ENCODE measurements at regions not wholly inside any gene's neighbourhood (a gene's known extent, or its start where the extent isn't known, plus 50 kb on each side); places are given as distances from the start of the nearest gene placed in this dataset.
"Not testable (repeated sequence)": the region's sequence is repeated elsewhere in the genome, so short reads cannot be mapped to it uniquely, and the experiment has no call there.

- DNase-seq (ENCODE audit: low read depth, low spot score): no peak
Measured at GRCh38 chr13:44783994-44784707, 205.1 kb downstream of the NUFIP1 start.

- no peak for DNase-seq (ENCODE audit: low read depth, low spot score)
Measured at GRCh38 chr13:44780591-44781280, 204.6 kb upstream of the TSC22D1 start.

GRCh38 chr13:44778761-44779484 is 202.8 kb upstream of the TSC22D1 start:
- no peak for DNase-seq (ENCODE audit: low read depth, low spot score)

GRCh38 chr13:44775290-44775689 is 199.2 kb upstream of the TSC22D1 start:
- not testable (repeated sequence) for DNase-seq (ENCODE audit: low read depth, low spot score)

GRCh38 chr13:44770951-44771350 is 194.8 kb upstream of the TSC22D1 start:
- DNase-seq (ENCODE audit: low read depth, low spot score): no peak

- no peak for DNase-seq (ENCODE audit: low read depth, low spot score)
Measured at GRCh38 chr13:44769686-44770085, 193.6 kb upstream of the TSC22D1 start.

GRCh38 chr13:44768775-44769581 is 192.8 kb upstream of the TSC22D1 start:
- DNase-seq (ENCODE audit: low read depth, low spot score): no peak

- no peak for DNase-seq (ENCODE audit: low read depth, low spot score)
Measured at GRCh38 chr13:44768239-44768638, 192.1 kb upstream of the TSC22D1 start.

- no peak for DNase-seq (ENCODE audit: low read depth, low spot score)
Measured at GRCh38 chr13:44765001-44765471, 188.9 kb upstream of the TSC22D1 start.

GRCh38 chr13:44764302-44764692 is 188.2 kb upstream of the TSC22D1 start:
- no peak for DNase-seq (ENCODE audit: low read depth, low spot score)

GRCh38 chr13:44763615-44764301 is 187.6 kb upstream of the TSC22D1 start:
- DNase-seq (ENCODE audit: low read depth, low spot score): no peak

GRCh38 chr13:44762911-44763310 is 186.8 kb upstream of the TSC22D1 start:
- DNase-seq (ENCODE audit: low read depth, low spot score): no peak

- DNase-seq (ENCODE audit: low read depth, low spot score): no peak
Measured at GRCh38 chr13:44760434-44760833, 184.3 kb upstream of the TSC22D1 start.

- DNase-seq (ENCODE audit: low read depth, low spot score): no peak
Measured at GRCh38 chr13:44759384-44760360, 183.5 kb upstream of the TSC22D1 start.

GRCh38 chr13:44758630-44759383 is 182.7 kb upstream of the TSC22D1 start:
- DNase-seq (ENCODE audit: low read depth, low spot score): peak; percentile 57

- DNase-seq (ENCODE audit: low read depth, low spot score): no peak
Measured at GRCh38 chr13:44757671-44758070, 181.5 kb upstream of the TSC22D1 start.

GRCh38 chr13:44756276-44756810 is 180.2 kb upstream of the TSC22D1 start:
- DNase-seq (ENCODE audit: low read depth, low spot score): no peak

GRCh38 chr13:44755872-44756271 is 179.7 kb upstream of the TSC22D1 start:
- no peak for DNase-seq (ENCODE audit: low read depth, low spot score)

GRCh38 chr13:44752164-44752563 is 176.0 kb upstream of the TSC22D1 start:
- peak; percentile 40 for DNase-seq (ENCODE audit: low read depth, low spot score)

All from smooth muscle cell of the brain vasculature (primary cell).